ENCODE measurements at regions not wholly inside any gene's neighbourhood (a gene's known extent, or its start where the extent isn't known, plus 50 kb on each side); places are given as distances from the start of the nearest gene placed in this dataset.

- intact Hi-C loops (cut with micrococcal nuclease; ENCODE audit: unreplicated experiment): no loop called here
Observed at GRCh38 chr4:180850318-180850940, 1392.8 kb upstream of the TENM3 start.

GRCh38 chr4:180852738-180853137 lies 1390.5 kb upstream of the TENM3 start:
- intact Hi-C loops (cut with micrococcal nuclease; ENCODE audit: unreplicated experiment): no loop called here
- H3K4me1 ChIP-seq (ENCODE audit: insufficient read depth, low read length, poor library complexity, severe bottlenecking): no peaks in the 10 kb centered on the region
- peak; percentile 8 for DNase-seq (ENCODE audit: low spot score)

More at GRCh38 chr4:180850318-180850940, 1392.8 kb upstream of the TENM3 start:
- H3K36me3 ChIP-seq (ENCODE audit: insufficient read depth, low read length, poor library complexity, severe bottlenecking): no peaks in the 10 kb centered on the region
- no peak for DNase-seq (ENCODE audit: low spot score)
- no peaks in the 10 kb centered on the region for H3K4me1 ChIP-seq (ENCODE audit: insufficient read depth, low read length, poor library complexity, severe bottlenecking)
- no TSS peak for BruUV-seq (replicated peaks)
- TF ChIP-seq EZH2 (IDR thresholded peaks at IDR 0.05; ENCODE audit: borderline replicate concordance, low read depth, low read length, poor library complexity, severe bottlenecking) (no peak), CTCF (conservative IDR thresholded peaks at IDR 0.05; ENCODE audit: low read depth, low read length) (no peak)
- no peak overlapping the region for H3K4me3 ChIP-seq (ENCODE audit: low read depth, low read length, poor library complexity, severe bottlenecking)
- no peaks in the 10 kb centered on the region for H3K9me3 ChIP-seq (ENCODE audit: low read depth, low read length, poor library complexity, severe bottlenecking)
- POLR2A ChIA-PET (ENCODE audit: low non-redundant PET): no interaction called here
- no peak overlapping the region for H3K27ac ChIP-seq (ENCODE audit: low read depth, low read length, poor library complexity, severe bottlenecking)
- H3K27me3 ChIP-seq (replicated peaks; ENCODE audit: insufficient read depth, low read depth, low read length, poor library complexity): peaks cover 5% of the 10 kb centered on the region
- CTCF ChIA-PET: no interaction called here

GRCh38 chr4:180855184-180855583 lies 1388.0 kb upstream of the TENM3 start:
- no peaks in the 10 kb centered on the region for H3K4me1 ChIP-seq (ENCODE audit: insufficient read depth, low read length, poor library complexity, severe bottlenecking)
- H3K4me3 ChIP-seq (ENCODE audit: low read depth, low read length, poor library complexity, severe bottlenecking): no peak overlapping the region
- DNase-seq (ENCODE audit: low spot score): no peak
- peaks cover 5% of the 10 kb centered on the region for H3K27me3 ChIP-seq (replicated peaks; ENCODE audit: insufficient read depth, low read depth, low read length, poor library complexity)
- no peaks in the 10 kb centered on the region for H3K36me3 ChIP-seq (ENCODE audit: insufficient read depth, low read length, poor library complexity, severe bottlenecking)
- no peaks in the 10 kb centered on the region for H3K9me3 ChIP-seq (ENCODE audit: low read depth, low read length, poor library complexity, severe bottlenecking)
- ChIA-PET CTCF (no interaction called here), POLR2A (ENCODE audit: low non-redundant PET) (no interaction called here)
- no TSS peak for BruUV-seq (replicated peaks)
- no peak for TF ChIP-seq CTCF (conservative IDR thresholded peaks at IDR 0.05; ENCODE audit: low read depth, low read length)
- TF ChIP-seq EZH2 (IDR thresholded peaks at IDR 0.05; ENCODE audit: borderline replicate concordance, low read depth, low read length, poor library complexity, severe bottlenecking): no peak
- no peak overlapping the region for H3K27ac ChIP-seq (ENCODE audit: low read depth, low read length, poor library complexity, severe bottlenecking)
- intact Hi-C loops (cut with micrococcal nuclease; ENCODE audit: unreplicated experiment): no loop called here

More at GRCh38 chr4:180852738-180853137, 1390.5 kb upstream of the TENM3 start:
- H3K36me3 ChIP-seq (ENCODE audit: insufficient read depth, low read length, poor library complexity, severe bottlenecking): no peaks in the 10 kb centered on the region
- no peak for TF ChIP-seq EZH2 (IDR thresholded peaks at IDR 0.05; ENCODE audit: borderline replicate concordance, low read depth, low read length, poor library complexity, severe bottlenecking)
- peaks cover 5% of the 10 kb centered on the region for H3K27me3 ChIP-seq (replicated peaks; ENCODE audit: insufficient read depth, low read depth, low read length, poor library complexity)
- no TSS peak for BruUV-seq (replicated peaks)
- no peak overlapping the region for H3K27ac ChIP-seq (ENCODE audit: low read depth, low read length, poor library complexity, severe bottlenecking)
- ChIA-PET POLR2A (ENCODE audit: low non-redundant PET) (no interaction called here), CTCF (no interaction called here)
- H3K4me3 ChIP-seq (ENCODE audit: low read depth, low read length, poor library complexity, severe bottlenecking): no peak overlapping the region
- H3K9me3 ChIP-seq (ENCODE audit: low read depth, low read length, poor library complexity, severe bottlenecking): no peaks in the 10 kb centered on the region
